HG02623 (cell line): ENCODE measurements at regions not wholly inside any gene's neighbourhood (a gene's known extent, or its start where the extent isn't known, plus 50 kb on each side); places are given as distances from the start of the nearest gene placed in this dataset.

ENCODE experiments used
- ATAC-seq: cut with Tn5 transposase; IDR thresholded peaks from one replicate; pipeline ENCODE4 v1.9.1; 2021; ENCODE audit warnings: moderate library complexity; ENCODE audit not compliant: unreplicated experiment

GRCh38 chr22:48396785-48397530 is 1430.7 kb downstream of the BRD1 start:
- no peak for ATAC-seq

- ATAC-seq: no peak
These were observed 1431.4 kb downstream of the BRD1 start for GRCh38 chr22:48396091-48396784.

GRCh38 chr22:48395201-48395600 is 1432.5 kb downstream of the BRD1 start:
- no peak for ATAC-seq

DNA sequence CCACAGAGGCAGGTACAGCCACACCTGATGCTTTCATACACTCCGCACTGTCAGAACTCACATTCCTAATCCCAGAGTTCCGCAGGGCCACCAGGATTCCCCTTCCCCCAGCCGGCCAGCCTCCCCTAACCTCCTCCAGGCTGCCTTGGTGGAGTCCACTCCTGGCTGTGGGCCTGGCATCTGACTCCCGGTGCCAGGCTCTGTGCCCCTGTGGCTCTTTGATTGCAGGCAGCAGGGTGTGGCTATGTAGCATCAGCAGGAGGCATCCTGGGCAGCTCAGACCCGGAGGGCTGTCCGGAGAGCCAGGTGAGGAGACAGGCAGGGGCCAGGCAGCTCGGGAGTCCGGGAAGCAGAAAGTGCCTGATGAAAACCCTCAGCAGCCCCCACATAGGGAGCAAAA is 1432.9 kb downstream of the BRD1 start:
- ATAC-seq: no peak

DNA sequence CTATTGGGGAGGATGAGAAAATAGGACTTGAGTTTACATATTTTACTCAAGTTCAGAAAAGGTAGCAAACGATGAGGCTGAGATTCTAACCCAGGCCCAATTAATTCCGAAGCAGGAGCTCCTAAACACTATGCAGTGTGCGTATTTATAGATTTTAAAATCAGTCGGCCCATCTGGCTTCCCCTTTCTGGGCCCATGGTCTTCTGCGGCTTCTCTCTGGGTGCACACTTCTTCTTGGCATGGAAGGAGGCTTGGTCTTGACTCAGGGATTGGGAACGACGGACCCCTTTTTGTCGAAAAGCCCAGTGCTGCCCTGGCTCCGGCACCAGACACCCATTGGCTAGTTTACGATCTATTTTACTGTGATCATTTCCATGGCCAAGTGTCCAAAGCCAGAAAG is 1433.8 kb downstream of the BRD1 start:
- ATAC-seq: no peak

DNA sequence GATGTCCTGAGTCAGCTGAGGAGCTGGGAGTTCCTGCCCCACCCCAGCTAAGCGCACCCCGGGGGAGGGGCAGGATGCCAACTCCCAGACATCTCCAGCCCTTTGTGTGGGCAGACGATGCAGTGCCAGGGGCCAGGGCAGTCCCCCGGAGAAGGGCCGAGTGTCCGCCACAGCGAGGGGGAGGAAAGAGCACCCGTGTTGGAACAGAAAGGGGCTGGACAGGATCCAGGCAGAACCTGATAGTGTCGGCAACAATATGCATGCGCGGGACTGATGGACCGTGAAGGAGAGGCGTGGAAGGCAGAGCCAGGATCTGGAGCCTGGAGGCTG is 1434.7 kb downstream of the BRD1 start:
- no peak for ATAC-seq

DNA sequence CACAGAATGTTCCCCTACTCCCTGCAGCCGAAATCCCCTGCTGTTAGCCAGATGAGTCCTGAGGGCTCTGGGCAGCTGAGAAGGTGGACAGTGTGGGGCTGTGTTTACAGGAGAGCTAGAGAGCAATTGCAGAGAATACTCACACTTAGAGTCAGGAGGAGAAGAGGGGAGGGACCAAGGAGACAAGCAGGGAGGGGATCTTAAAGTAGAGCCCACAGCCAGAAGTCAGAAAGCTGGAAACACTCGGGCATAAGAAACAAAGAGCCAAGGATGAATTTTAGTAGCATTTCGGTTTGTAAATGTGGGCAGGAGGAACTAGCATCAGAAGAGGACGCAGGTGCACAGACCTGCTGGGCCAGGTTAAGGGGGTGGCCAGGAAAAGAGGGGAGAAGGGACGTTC is 1435.9 kb downstream of the BRD1 start:
- ATAC-seq: no peak

DNA sequence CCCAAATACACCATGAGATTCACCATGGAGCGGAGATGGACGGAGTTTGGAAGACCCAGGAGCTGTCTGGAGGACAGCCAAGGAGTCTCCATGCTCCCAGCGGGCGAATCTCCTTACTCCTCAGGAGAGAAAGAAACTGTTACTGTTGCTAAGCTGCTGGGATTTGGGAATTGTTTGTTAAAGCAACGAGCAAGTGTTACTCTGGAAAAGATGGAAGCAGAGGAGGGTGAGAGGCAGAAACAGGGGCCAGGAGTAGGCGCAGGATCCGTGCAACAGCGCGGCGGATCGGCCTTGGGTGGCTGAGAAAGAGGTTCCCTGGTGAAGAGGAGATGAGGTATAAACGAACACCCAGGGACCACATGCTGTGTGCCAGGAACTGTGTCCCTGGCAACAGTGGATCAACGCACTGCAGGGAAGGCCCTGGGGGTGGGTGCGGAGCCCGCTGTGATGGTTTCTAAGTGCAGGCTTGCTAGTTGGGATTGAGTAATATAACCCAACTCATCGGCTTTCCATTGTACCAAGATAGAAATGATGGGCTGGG is 1436.4 kb downstream of the BRD1 start:
- no peak for ATAC-seq

DNA sequence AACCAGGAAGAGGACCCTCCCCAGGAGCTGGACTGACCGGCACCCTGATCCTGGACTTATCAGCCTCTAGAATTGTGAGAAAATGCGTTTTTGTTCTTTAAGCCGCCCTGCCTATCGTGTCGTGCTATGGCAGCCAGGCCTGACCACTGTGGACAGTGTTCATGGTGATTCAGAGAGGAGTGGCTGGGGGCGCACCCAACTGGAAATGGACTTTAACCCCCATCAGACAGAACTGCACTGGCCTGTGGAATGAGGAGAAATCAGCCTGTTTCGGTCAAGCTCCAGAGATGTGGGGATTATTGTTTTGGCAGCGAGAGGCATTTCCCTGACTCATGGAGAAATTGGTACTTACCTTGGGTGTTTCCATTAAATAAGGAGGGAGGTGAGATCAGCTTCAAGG is 1437.8 kb downstream of the BRD1 start:
- no peak for ATAC-seq

- no peak for ATAC-seq
These were observed 1445.5 kb downstream of the BRD1 start for GRCh38 chr22:48382197-48382596.

DNA sequence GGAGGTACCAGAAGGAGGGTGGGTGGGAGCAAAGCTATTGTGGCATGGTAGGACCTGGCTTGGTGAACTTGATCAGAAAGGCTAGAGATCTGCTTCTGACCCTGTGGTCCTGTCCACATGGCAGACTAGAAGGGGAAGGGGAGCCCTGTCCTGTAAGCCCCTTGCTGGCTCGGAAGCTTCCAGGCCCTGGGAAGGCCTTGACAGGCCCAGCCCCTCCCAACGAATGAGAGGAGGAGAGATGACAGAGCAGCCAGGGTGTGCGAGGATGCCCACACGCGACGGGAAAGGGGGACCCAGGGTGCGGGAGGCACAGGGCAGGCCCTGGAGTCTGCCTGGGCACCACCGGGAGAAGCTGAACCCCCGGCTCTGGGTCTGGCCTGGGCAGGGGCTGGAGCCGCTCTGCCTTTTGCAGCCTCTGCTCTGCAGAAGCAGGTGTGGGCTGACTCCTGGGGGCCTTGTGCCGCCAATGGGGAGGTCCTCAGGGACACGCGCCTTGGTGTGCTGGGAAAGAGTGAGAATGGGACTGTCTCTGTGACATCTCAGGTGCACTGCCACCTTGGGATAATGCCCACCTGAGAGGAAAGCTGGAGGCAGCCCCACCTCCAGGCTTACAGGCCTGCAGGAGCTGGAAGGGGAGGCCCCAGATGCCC is 1447.5 kb downstream of the BRD1 start:
- no peak for ATAC-seq

- no peak for ATAC-seq
These were observed 1448.3 kb downstream of the BRD1 start for GRCh38 chr22:48379371-48379770.

GRCh38 chr22:48378673-48379072 is 1449.0 kb downstream of the BRD1 start:
- ATAC-seq: no peak

- ATAC-seq: no peak
These were observed 1450.5 kb downstream of the BRD1 start for GRCh38 chr22:48376936-48377712.

DNA sequence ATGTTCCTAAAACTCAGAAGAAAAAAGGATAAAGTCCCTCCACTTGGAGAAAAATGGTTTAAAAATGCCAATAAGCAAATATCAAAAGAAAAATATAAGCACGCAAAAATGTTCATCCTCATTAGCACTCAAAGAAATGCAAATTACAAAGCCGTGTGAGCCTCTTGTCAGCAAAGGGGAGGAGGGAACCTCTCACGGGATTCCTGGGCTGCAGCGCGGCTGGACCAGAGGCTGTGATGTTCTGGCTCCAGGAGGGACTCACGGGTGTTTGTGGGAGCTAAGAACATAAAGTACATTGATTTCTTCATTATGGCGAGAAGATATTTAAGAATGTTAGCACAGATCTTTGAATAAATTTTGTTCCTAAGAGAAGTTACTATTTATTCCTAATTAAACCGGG is 1451.2 kb downstream of the BRD1 start:
- no peak for ATAC-seq

DNA sequence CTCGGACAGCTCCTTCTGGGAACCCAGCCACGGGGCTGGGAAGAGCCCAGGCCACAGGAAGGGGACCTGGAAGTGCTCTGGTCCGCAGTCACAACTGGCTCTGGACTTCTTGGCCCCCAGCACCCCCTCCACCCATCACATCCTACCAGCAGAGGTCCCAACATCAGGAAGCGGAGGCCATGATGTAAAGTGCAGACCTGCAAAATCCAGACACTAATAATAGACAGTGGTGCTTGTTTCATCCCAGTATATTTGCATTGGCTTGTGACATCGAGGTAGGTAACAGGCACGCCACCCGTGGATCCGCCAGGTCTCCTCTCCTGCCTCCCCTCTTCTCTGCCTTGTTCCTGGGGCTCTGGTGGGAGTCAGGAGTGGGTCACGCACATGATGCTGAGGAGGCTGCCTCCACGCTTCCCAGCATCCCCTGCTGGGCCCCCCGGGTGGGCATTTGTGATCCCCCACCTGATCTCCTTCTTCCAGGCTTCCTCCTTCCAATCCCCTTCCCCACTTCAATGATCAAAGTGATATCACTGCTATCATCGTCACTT is 1454.0 kb downstream of the BRD1 start:
- ATAC-seq: no peak

GRCh38 chr22:48372390-48372789 is 1455.3 kb downstream of the BRD1 start:
- no peak for ATAC-seq

- no peak for ATAC-seq
These were observed 1456.3 kb downstream of the BRD1 start for GRCh38 chr22:48371391-48371790.

DNA sequence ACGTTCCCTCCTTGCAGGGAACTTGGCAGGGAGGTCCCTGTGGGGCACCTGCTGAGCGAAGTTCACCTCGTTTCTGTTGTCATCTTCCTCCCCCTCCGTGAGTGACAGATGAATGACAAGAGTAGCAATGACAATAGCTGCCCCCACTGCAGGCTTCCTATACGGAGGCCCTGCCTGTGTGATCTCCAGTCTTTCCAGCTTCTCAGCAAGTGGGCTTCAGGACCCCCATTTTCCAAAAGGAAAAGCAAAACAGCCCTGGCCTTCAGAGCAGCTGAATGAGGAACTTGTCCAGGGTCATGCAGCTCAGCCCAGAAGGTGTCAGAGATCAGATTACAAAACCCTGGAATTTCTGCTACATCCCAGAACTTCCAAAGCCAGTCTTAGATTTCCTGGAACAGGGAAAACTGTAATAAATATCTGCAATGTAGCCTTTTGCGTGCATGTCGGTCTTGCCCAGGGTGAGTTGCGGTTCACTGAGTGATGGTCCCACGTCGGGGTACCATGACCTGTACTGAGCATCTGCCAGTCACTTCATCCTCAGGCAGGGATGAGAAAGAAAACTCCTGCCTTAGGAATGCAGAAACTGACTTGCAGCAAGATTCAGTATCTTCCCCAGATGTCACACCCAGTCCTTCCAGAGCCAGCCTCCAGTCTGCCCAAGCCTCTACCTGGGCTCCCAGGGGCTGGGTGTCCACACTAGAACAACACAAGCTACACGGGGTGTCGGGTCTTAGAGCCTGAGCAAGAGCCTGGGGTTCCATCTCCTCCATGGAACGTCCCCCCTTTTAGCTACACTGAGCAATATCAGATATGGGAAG is 1457.0 kb downstream of the BRD1 start:
- no peak for ATAC-seq
